NT2/D1 (cell line): ENCODE measurements at regions not wholly inside any gene's neighbourhood (a gene's known extent, or its start where the extent isn't known, plus 50 kb on each side); places are given as distances from the start of the nearest gene placed in this dataset.

Experiments used
- SUZ12 ChIP-seq: IDR thresholded peaks from 2 replicates; pipeline ENCODE4 v1.6.1; 2011; ENCODE audit not compliant: insufficient read length, insufficient read depth; ENCODE audit errors: extremely low read depth
- YY1 ChIP-seq: IDR thresholded peaks from 2 replicates; pipeline ENCODE4 v1.6.1; 2011; ENCODE audit not compliant: insufficient read length, insufficient read depth
- ZNF274 ChIP-seq: IDR thresholded peaks from 2 replicates; pipeline ENCODE4 v1.6.1; 2011; ENCODE audit warnings: mild to moderate bottlenecking, low read depth, low read length

DNA sequence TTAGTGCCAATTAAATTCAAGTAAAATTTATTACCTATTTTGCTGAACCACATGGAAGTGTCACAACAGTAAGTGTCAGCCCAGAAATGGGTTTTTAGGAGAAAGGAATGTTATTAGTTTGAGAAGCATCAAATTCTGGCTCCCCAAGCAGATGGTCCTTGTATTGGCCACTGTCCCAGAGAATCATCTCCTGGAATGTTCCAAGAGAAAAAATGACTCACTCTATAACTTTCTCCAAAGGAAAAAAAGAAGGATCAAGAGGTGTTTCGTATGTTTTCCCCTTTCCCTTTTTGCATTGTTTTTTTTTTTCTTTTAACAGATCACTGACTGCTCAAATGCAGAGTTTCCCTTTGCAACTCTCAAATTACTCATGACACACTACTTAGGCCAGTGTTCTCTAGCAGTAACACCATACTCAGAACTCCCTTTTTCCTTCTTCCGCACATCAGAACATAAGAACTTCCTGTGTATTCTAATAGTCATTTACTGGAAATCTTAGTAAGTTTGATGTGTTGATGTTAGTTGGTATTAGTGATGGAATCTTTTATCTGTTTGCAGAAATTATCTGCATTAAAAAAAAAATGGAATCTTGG is 390.3 kb downstream of the GPD2 start:
- TF ChIP-seq YY1 (no peak), ZNF274 (no peak), SUZ12 (no peak)
